Fibroblast of mammary gland (primary cell): ENCODE measurements at regions not wholly inside any gene's neighbourhood (a gene's known extent, or its start where the extent isn't known, plus 50 kb on each side); places are given as distances from the start of the nearest gene placed in this dataset.

ENCODE experiments used
- DNase-seq: peaks from one replicate; pipeline ENCODE4 v3.0.0-alpha.2; 2010; ENCODE audit warnings: low read depth
- H3K4me3 ChIP-seq: 2 replicates; pipeline ENCODE4 v1.5.1; 2011; ENCODE audit warnings: low read depth, mild to moderate bottlenecking, low read length, moderate library complexity; ENCODE audit not compliant: control insufficient read depth
- TF ChIP-seq, protein P1 (sequence below): conservative IDR thresholded peaks from 2 replicates; pipeline ENCODE4 v1.5.1; 2011; ENCODE audit warnings: low read depth, low read length, inconsistent platforms; ENCODE audit not compliant: control insufficient read depth, insufficient read depth

DNA sequence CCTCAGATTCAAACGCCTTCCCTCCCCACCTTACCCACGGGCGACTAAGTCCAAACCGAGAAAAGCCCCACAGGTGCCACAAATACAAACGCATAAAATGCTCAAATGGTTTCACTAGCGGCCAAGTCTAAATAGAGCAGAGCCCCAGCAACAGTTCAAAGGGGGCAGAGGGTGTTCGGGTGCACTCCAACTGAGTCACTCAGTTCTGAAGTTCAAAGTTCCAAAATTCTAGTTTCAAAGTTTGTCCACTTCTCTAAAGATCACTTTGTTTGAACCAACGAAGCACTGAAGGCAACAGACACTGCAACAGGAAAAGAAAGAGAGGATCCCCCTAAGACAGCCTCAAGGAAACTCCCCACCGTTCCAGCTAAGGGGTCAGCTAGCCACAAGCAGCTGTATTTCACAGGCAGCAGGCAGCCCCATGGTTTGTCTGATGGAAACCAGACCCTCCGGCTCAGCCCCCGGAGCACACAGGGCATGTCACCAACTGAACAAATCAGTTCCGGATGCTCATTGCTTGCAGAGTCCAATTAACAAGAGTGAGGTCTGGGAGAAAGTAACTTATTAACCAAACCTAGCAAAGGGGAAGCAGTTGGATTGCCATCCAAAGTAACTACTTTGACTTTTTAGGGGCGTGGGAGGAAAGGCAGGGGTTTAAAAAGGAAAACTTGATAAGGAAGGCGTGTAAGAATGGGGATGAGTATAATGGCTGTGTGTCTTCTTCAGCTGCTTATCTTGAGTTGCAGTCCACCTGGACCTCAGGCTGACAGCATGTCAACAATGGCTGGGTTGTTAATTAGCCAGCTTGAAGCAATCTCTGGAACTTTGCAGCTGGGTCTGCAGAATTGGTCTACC, 1423.9 kb upstream of the PRMT6 start:
- H3K4me3 ChIP-seq = no peak overlapping the region
- DNase-seq = no peak
- TF ChIP-seq, protein P1, sequence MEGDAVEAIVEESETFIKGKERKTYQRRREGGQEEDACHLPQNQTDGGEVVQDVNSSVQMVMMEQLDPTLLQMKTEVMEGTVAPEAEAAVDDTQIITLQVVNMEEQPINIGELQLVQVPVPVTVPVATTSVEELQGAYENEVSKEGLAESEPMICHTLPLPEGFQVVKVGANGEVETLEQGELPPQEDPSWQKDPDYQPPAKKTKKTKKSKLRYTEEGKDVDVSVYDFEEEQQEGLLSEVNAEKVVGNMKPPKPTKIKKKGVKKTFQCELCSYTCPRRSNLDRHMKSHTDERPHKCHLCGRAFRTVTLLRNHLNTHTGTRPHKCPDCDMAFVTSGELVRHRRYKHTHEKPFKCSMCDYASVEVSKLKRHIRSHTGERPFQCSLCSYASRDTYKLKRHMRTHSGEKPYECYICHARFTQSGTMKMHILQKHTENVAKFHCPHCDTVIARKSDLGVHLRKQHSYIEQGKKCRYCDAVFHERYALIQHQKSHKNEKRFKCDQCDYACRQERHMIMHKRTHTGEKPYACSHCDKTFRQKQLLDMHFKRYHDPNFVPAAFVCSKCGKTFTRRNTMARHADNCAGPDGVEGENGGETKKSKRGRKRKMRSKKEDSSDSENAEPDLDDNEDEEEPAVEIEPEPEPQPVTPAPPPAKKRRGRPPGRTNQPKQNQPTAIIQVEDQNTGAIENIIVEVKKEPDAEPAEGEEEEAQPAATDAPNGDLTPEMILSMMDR = no peak

DNA sequence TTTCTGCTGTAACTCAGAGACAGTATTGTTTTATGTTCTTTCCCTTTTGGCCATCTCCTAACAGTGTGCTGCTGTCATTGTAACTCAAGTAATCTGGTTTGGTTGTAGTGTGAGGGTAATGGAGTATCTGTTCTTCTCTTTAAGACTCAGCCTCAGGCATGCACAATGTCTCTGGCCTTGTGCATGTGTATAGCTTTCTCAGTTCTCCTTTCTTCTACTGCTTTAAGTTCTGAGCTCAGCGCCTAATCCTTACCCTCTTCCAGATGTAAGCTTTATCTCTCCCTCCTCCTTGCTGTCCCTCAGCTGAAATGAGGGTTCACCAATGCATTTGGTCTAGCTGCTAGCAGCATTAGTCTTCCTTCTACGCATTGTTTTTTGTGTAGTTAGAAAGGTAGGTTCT, 1420.4 kb upstream of the PRMT6 start:
- TF ChIP-seq, protein P1 = no peak
- H3K4me3 ChIP-seq = no peak overlapping the region
- DNase-seq = no peak

DNA sequence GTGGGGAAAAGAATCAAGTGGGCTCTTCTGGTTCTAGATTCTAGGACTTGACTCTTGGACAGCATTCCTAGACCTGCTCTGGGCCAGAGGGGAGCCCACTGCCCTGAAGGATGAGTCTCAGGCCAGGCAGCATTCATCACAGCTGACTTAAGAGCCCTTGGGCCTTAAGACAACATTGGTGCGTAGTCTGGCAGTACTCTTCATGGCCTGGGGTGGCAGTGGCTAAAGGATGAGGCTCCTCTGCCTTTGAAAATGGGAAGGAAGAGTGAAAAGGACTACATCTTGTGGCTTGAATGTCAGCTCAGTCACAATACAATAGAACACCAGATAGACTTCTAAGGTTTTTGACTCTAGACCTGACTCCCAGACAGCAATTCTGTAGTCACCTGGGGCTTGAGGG, 1415.1 kb upstream of the PRMT6 start:
- TF ChIP-seq, protein P1 = no peak
- DNase-seq = no peak
- H3K4me3 ChIP-seq = no peak overlapping the region

DNA sequence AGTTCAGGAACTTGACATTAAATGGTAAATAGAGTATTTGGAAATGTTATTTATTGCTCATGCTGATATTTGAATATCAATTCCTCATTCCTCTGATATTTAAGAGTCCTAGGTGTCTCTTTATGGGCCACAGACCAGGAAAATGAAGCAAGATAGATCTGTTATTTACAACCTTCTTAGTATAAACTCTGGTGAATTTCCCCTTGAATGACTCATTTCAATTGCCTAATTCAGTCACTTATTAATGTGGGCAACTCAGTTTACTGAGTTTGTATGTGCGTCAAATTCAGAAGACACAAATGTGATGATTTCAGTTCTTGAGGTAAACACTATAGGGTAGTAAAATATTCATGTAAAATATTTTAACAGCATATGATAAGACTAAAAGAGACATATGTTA, 1404.4 kb upstream of the PRMT6 start:
- DNase-seq = no peak
- H3K4me3 ChIP-seq = no peak overlapping the region
- TF ChIP-seq, protein P1 = no peak

DNA sequence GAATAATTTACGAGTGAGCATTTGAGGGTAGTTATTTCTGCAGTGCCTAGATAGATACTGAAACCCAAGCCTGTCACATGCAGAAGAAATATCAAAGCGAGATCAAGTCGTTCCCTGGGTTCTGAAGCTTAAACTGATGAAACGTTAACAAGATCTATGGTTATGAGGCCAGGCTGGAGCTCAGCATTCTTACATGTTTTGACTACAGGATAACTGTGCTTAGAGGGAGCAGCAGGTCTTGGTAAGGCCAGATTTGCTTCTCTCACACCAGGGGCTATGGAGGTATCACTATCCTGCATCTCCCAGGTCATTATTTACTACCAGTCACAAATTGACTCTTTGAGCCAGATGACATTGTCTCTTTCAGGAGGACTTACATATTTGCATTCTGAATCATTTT, 1401.4 kb upstream of the PRMT6 start:
- DNase-seq = no peak
- TF ChIP-seq, protein P1 = no peak
- H3K4me3 ChIP-seq = no peak overlapping the region

DNA sequence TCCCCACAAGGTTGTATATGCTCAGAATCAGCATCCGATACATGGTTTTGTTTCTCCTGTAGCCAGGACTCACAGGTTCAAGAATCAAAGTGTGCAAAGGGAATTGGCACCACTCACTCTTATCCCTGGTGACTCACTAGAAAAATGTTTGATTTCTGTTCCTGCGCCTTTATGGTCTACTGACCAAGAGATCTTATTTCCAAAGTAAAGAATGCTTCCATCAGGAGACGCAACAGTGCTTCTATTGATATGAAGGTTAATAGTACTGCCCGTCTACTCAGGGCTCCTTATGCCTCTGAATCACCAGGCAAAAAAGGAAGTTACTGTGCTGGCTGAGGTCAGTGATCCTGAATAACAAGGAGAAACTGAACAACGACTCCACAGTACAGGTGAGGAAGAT, 1392.0 kb upstream of the PRMT6 start:
- TF ChIP-seq, protein P1 = no peak
- H3K4me3 ChIP-seq = no peak overlapping the region
- no peak for DNase-seq

DNA sequence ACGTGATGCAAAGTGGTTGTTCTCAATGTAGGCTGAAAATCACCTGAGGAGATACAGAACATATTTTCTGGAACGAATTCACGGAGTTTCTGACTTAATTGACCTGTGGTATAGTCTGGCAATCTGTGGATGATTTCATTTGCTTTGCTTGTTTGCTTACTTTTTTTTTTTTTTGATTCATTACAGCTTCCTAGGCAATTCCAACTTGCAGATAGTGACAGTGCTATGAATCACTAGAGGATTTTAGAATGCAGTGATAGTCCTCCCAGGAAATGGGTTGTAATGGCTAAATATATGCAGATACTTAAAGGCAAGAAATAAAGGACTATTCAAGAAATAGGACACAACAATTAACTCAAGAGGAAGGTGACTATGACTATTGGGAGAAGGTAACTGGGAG, 1378.1 kb upstream of the PRMT6 start:
- no peak for DNase-seq
- TF ChIP-seq, protein P1 = no peak
- no peak overlapping the region for H3K4me3 ChIP-seq
